Putamen (tissue), 1 donor: ENCODE measurements at regions not wholly inside any gene's neighbourhood (a gene's known extent, or its start where the extent isn't known, plus 50 kb on each side); places are given as distances from the start of the nearest gene placed in this dataset.

Experiments used
- DNase-seq: peaks from one replicate; pipeline ENCODE4 v3.0.0-alpha.2; 2016; ENCODE audit warnings: low spot score

- no peak for DNase-seq
Observed at GRCh38 chr2:193336781-193337180, 1142.0 kb upstream of the TMEFF2 start.

- no peak for DNase-seq
Observed at GRCh38 chr2:193334401-193334800, 1139.7 kb upstream of the TMEFF2 start.

- DNase-seq: no peak
Observed at GRCh38 chr2:193333539-193333938, 1138.8 kb upstream of the TMEFF2 start.

- DNase-seq: no peak
Observed at GRCh38 chr2:193332941-193333340, 1138.2 kb upstream of the TMEFF2 start.

DNA sequence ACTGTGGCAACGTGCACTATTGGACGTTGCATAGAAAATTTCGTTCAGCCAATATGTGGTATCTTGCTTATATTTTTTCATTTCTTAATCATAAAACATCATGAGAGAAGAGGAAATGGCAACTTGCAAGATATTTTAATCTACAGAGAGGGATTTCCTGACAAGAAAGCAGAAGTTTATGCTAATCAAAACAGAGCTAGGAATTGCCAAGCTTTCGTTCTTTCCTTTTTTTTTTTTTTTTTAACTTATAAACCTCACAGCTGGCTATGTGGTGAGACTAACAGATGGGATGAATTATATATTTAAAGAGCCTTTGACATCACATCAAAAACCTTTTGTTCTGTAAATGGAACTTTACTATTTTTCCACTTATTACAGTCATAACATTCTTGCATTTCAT lies 1136.9 kb upstream of the TMEFF2 start:
- no peak for DNase-seq

DNA sequence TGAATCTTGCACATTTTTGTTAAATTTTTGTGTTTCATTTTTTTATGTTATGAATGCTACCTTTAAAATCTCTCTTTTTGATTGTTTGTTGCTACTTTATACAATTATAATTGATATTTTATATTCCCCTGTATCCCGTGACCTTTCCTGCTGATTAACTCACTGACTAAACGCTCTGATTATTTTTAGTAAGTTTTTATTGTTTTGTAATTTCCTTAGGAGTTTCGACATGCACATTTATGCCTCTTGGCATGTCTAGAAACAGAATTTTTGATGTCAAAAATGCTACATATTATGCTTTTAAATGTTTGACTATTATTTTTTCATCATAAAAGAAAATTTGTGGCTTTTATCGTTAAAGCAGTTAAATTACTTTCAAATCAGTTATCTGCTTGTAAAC lies 1131.6 kb upstream of the TMEFF2 start:
- DNase-seq: no peak

- DNase-seq: no peak
Observed at GRCh38 chr2:193315428-193316091, 1120.8 kb upstream of the TMEFF2 start.

DNA sequence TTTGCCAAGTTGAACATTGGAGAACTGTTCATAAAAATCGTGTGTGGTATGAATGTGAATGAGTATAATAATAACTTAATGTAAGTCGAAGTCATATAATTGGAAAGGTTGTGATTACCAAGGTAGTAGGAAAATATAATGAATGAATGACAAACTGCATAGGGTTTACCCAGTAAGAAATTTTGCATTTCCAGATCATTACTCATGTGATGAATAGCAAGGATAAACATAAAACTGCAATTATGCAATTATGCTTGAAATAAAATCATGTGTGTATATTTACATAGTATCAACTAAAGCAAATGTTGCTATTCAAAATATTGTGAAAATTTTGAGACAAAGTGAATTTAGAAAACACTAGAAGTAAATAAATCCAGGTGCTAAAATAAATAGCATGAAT lies 1108.7 kb upstream of the TMEFF2 start:
- DNase-seq: no peak

DNA sequence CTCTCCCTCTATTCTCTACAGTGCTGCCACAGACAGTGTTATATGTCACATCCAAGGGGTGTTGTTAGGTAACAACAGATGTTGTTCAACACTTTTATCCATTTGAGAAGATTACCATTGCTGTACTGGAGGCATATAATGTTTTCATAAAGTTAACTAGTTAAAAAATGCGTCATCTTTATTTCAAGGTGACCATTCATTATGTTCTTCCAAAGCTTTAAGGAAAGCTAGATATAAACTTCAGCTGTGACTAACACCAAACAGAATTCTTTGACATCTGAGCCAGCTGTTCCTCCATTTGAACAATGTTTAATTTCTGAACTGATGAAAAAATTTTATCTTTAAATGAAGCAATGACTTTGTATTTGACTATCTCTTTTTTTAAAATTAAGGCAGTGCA lies 1099.6 kb upstream of the TMEFF2 start:
- no peak for DNase-seq

GRCh38 chr2:193279361-193279760 lies 1084.6 kb upstream of the TMEFF2 start:
- no peak for DNase-seq

- no peak for DNase-seq
Observed at GRCh38 chr2:193276988-193277387, 1082.3 kb upstream of the TMEFF2 start.

DNA sequence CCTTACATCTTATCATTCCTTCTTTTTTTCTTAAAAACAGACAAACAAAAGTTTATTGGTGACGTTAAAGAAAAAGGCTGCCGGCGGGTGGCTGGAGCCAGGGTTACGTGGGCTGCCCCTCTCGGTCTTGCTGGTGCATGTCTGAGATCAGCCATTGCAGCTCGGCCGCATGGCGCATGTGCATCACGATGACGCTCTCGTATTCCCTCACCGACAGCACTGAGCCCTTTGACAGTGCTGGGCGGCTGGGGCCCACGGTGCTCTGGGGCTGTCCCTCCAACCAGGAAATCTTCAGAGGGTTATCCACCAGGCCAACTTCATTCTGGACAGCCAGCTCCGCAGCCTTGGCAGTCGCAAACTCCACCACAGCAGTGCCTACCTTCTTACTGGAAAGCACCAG lies 1081.8 kb upstream of the TMEFF2 start:
- no peak for DNase-seq

DNA sequence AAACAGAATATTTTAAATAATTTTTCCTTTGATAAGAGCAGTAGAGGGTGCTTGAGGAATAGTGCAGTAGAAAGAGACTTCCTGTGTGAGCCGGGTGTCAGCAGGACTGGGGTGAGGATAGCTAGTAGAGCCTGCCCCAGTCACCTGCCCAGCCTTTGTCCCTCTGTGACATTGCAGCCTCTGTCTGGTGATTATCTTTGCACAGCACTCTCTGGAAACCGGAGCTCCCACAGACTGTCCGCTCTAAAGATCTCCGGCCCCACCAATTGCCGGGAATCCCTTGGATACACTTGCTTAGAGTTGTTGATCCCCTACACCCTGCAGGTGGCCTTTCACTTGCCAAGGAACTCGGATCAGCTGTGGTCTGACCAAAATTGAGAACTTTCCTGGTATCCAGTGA lies 1081.3 kb upstream of the TMEFF2 start:
- DNase-seq: no peak

- DNase-seq: no peak
Observed at GRCh38 chr2:193272011-193272410, 1077.3 kb upstream of the TMEFF2 start.

- DNase-seq: no peak
Observed at GRCh38 chr2:193270816-193271215, 1076.1 kb upstream of the TMEFF2 start.

DNA sequence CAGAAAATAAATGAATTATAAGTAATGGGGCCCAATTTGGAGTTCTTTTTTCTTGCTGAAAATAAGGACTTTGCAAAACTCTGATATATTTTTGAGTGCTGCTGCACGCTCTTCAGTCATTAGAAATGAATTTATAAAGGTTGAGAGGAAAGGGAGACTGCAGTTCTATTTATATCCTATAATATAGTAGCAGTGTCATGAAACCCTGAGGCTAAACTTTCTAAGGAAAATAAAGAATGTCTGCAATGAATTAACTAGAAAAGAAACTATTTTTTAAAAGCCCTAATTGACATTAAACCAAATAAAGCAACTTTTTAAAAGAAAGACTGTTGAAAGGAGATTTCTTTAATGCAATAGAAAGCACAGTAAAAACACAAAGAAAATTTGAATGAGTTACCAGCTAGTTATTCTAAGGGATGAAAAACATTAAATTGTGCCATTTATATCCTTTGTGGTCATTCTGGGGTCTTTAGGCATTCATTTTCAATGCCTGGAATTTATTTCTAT lies 1072.8 kb upstream of the TMEFF2 start:
- DNase-seq: no peak

DNA sequence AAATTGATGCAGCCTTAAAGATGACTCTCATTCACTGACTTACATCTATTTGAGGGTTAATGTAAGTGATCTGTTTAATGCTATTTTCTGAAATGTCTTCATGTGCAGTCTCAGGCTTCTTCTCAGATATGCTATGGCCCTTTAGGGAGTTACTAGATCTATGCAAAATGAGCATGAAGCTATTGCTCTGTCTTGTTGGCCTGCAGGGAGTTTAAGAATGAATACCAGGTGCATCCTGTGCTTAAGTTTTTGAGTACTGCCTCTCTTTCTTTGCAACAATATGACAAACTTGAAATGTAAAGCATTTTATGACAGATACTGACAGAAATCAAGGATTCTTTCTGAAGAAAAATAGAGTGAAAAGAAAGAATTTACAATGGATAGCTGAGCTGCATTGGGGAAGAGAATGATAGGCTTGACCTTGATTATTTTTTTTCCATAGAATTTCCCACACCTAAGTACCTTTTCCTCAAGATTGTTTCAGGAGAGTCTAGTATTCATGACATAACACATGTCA lies 1058.3 kb upstream of the TMEFF2 start:
- DNase-seq: no peak

GRCh38 chr2:193251909-193252308 lies 1057.2 kb upstream of the TMEFF2 start:
- DNase-seq: no peak

DNA sequence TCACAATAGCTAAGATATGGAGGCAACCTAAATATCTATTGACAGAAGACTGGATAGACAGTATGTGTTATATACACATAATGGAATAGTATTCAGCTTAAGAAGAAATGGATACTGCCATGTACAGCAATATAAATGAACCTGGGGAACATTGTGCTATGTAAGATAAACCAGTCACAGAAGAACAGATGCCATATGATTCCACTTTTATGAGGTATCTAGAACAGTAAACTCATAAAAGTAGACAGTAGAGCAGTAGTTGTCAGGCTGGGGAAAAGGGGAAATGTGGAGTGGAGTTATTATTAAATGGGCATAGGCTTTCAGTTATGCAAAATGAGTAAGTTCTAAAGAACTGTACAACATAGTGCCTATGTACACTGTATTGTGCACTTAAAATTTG lies 1055.7 kb upstream of the TMEFF2 start:
- no peak for DNase-seq

DNA sequence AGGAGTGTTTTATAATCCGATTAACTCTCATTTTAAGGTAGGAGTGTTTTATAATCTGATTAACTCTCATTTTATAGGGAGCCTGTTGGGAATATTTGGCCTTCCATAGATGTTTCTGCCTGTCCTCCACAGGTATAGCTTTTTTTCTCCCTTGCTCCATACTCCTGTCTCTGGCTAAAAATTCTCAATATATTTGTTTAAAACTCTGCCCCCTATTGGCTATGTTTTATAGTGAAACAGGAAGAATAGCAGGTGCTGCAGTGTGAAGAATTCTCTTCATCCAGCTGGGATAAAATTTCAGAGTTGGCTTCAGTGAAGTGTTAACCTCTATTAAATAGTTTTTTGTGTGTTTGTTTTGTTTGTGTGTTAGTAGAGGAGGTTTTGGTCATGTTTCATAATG lies 1046.0 kb upstream of the TMEFF2 start:
- no peak for DNase-seq

GRCh38 chr2:193231634-193232033 lies 1036.9 kb upstream of the TMEFF2 start:
- no peak for DNase-seq

GRCh38 chr2:193228276-193228675 lies 1033.5 kb upstream of the TMEFF2 start:
- no peak for DNase-seq

DNA sequence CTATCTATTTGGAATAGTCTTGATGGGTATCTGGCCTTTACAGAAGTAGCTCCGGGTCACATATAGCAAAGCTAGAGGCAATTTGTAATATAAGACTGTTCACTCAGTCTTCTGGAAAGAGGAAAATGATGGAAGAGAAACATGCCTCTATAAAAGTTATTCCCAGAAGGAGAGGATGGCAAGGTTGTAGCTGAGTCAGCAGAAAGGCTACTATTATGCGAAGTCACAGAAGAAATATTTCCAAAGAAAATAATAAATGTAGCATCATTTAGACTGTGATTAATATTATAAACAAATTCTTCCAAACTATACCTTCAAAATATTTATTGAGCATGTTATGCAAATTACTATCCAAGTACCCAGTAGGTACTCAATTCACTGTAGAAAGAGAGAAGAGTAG lies 1027.7 kb upstream of the TMEFF2 start:
- no peak for DNase-seq

DNA sequence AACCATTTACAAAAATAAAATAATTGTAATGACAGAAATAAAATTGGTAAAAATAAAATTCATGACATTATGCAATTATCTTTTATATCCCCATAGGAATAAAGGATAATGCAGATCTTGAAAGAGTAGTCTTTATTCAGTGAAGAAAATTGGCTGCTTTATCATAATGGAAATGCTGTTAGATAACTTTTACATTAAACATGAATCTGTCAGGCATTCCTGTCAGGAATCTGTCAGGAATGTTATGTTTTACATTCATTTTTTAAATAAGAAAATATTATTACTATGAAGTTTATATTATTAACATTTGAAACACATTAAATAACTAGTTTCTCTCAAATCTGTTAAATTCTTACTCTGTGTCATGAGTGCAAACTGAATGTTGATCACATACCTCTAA lies 1024.7 kb upstream of the TMEFF2 start:
- no peak for DNase-seq
